ENCODE measurements at regions not wholly inside any gene's neighbourhood (a gene's known extent, or its start where the extent isn't known, plus 50 kb on each side); places are given as distances from the start of the nearest gene placed in this dataset.

GRCh38 chr13:55615081-55615480 lies 1525.6 kb upstream of the PRR20A start:
- Histone ChIP-seq H3K4me1 (no peaks in the 10 kb centered on the region), H3K9me3 (no peaks in the 10 kb centered on the region), H3K36me3 (no peaks in the 10 kb centered on the region), H3K27me3 (no peaks in the 10 kb centered on the region), H3K4me3 (ENCODE audit: low read depth, low read length) (no peak overlapping the region)
- no peak for TF ChIP-seq CTCF (IDR thresholded peaks at IDR 0.05; ENCODE audit: low read depth, low read length)
- DNase-seq = no peak

DNA sequence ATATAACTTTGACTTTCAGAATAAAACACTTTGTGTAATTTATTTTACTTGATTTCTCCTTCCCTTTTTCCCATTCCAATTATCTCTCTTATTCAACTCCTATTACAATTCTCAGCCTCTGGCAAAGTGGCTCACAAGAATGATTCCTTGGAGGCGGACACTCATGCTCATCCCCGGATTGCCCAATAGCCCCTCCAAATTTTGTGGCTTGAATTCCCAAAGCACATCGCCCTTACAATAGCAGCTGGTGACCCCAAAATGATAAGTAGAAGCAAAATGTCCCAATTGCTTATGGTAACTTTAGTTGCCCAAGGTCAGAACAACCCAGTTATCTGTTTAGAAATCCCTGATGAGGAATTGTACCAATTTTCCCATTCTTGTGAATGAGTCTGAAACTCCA lies 1523.5 kb upstream of the PRR20A start:
- DNase-seq = no peak
- no peaks in the 10 kb centered on the region for H3K36me3 ChIP-seq
- no peaks in the 10 kb centered on the region for H3K4me1 ChIP-seq
- H3K9me3 ChIP-seq = no peaks in the 10 kb centered on the region
- no peaks in the 10 kb centered on the region for H3K27me3 ChIP-seq
- no peak overlapping the region for H3K4me3 ChIP-seq (ENCODE audit: low read depth, low read length)
- no peak for TF ChIP-seq CTCF (IDR thresholded peaks at IDR 0.05; ENCODE audit: low read depth, low read length)

DNA sequence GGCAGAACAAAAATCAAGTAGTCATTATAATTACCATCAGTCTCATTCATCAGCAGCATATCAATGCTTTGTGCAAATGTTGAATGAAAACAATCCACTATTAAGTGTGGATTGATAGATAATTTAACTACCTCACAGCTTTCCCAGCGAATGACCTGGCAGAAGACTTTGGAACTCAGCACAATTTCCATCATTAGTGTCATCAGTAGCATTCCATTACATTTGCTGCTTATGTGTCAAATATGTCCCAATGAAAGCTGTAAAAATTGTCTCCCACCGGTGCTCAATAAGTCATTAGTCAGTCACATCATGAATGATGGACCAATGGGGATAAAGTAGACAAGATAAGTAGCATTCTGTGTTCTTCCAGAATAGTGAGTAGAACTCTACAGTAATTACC lies 1513.5 kb upstream of the PRR20A start:
- DNase-seq = no peak
- Histone ChIP-seq H3K27me3 (no peaks in the 10 kb centered on the region), H3K4me1 (no peaks in the 10 kb centered on the region), H3K9me3 (no peaks in the 10 kb centered on the region), H3K4me3 (ENCODE audit: low read depth, low read length) (no peak overlapping the region), H3K36me3 (no peaks in the 10 kb centered on the region)
- TF ChIP-seq CTCF (IDR thresholded peaks at IDR 0.05; ENCODE audit: low read depth, low read length) = no peak

DNA sequence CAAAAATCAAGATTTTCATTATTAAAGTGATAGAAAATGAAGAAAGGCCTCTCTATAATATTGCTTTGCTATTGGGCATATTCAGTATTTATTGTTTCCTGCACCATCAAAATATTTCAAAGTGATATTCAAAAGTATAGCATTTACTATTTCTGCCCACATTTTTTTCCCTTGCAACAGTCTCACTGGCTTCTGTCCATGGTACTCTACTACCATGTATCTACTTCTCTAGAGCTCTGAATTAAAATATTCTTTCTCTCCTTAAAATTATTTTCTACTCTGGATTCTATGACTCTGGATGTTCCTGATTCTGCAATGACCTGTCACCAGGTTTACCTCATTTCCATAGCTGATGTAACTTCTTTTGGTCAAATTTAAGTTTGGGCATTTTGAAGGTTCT lies 1508.3 kb upstream of the PRR20A start:
- no peak for DNase-seq
- no peaks in the 10 kb centered on the region for H3K36me3 ChIP-seq
- no peaks in the 10 kb centered on the region for H3K4me1 ChIP-seq
- H3K27me3 ChIP-seq = no peaks in the 10 kb centered on the region
- no peak for TF ChIP-seq CTCF (IDR thresholded peaks at IDR 0.05; ENCODE audit: low read depth, low read length)
- no peaks in the 10 kb centered on the region; the same call in 1 of the 2 replicates for H3K9me3 ChIP-seq
- H3K4me3 ChIP-seq (ENCODE audit: low read depth, low read length) = no peak overlapping the region

- Histone ChIP-seq H3K36me3 (no peaks in the 10 kb centered on the region), H3K9me3 (no peaks in the 10 kb centered on the region), H3K4me3 (ENCODE audit: low read depth, low read length) (no peak overlapping the region), H3K4me1 (no peaks in the 10 kb centered on the region), H3K27me3 (no peaks in the 10 kb centered on the region)
- no peak for TF ChIP-seq CTCF (IDR thresholded peaks at IDR 0.05; ENCODE audit: low read depth, low read length)
- no peak for DNase-seq
These were observed 1491.2 kb upstream of the PRR20A start for GRCh38 chr13:55649485-55649884.

GRCh38 chr13:55652657-55653056 lies 1488.1 kb upstream of the PRR20A start:
- TF ChIP-seq CTCF (IDR thresholded peaks at IDR 0.05; ENCODE audit: low read depth, low read length) = no peak
- Histone ChIP-seq H3K36me3 (no peaks in the 10 kb centered on the region), H3K27me3 (no peaks in the 10 kb centered on the region), H3K4me1 (no peaks in the 10 kb centered on the region), H3K9me3 (no peaks in the 10 kb centered on the region), H3K4me3 (ENCODE audit: low read depth, low read length) (no peak overlapping the region)
- DNase-seq = no peak
